PC-3 (cell line): ENCODE measurements at regions not wholly inside any gene's neighbourhood (a gene's known extent, or its start where the extent isn't known, plus 50 kb on each side); places are given as distances from the start of the nearest gene placed in this dataset.

ENCODE experiments used
- ATAC-seq: fragments of 200-7000 bp; cut with Tn5 transposase; 2 replicates; pipeline ENCODE4 v1.9.1; 2020; ENCODE audit warnings: mild to moderate bottlenecking, moderate library complexity
- BruUV-seq: library from RNA; stranded (reverse); fragments of 400-500 nt; replicated peaks from 2 replicates; lab custom pipeline; 2021; lab: Mats Ljungman, UMichigan
- CTCF ChIA-PET: fragments of 300-600 bp; sonication (Branson Sonifier 250); formaldehyde crosslinking; loops from one replicate; lab custom pipeline; 2022; ENCODE audit warnings: antibody characterized with exemption; lab: Charles Lee
- POLR2A ChIA-PET: fragments of 300-600 bp; sonication (Branson Sonifier 250); formaldehyde crosslinking; loops from one replicate; lab custom pipeline; 2022; ENCODE audit warnings: antibody characterized with exemption; ENCODE audit not compliant: unreplicated experiment; lab: Charles Lee
- DNase-seq: peaks from one replicate; pipeline ENCODE4 v3.0.0-alpha.2; 2015
- H2AFZ ChIP-seq: fragments of 300-600 bp; sonication (generic); 2 replicates; pipeline ENCODE4 v1.6.0; 2016; ENCODE audit warnings: antibody characterized with exemption, low read length
- H3F3A ChIP-seq: fragments of 300-600 bp; sonication (generic); one replicate; pipeline ENCODE4 v1.6.0; 2017; ENCODE audit warnings: antibody characterized with exemption, low read length, control low read depth, mild to moderate bottlenecking; ENCODE audit not compliant: unreplicated experiment
- H3K27ac ChIP-seq: fragments of 300-600 bp; sonication (generic); 2 replicates; pipeline ENCODE4 v1.5.1; 2016; ENCODE audit warnings: mild to moderate bottlenecking, low read length
- H3K27me3 ChIP-seq: fragments of 300-600 bp; sonication (generic); 2 replicates; pipeline ENCODE4 v1.6.1; 2016; ENCODE audit warnings: low read length, mixed read lengths
- H3K36me3 ChIP-seq: fragments of 300-600 bp; sonication (generic); 2 replicates; pipeline ENCODE4 v1.6.1; 2016; ENCODE audit warnings: low read depth, mixed run types, low read length, mixed read lengths
- H3K4me1 ChIP-seq: fragments of 300-600 bp; sonication (generic); 2 replicates; pipeline ENCODE4 v1.5.1; 2016; ENCODE audit warnings: low read length; ENCODE audit not compliant: insufficient read depth
- H3K4me2 ChIP-seq: fragments of 300-600 bp; sonication (generic); 2 replicates; pipeline ENCODE4 v1.6.0; 2016; ENCODE audit warnings: low read length
- H3K4me3 ChIP-seq: fragments of 300-600 bp; sonication (generic); 2 replicates; pipeline ENCODE4 v1.5.1; 2016; ENCODE audit warnings: mild to moderate bottlenecking, low read length, mixed read lengths
- H3K79me2 ChIP-seq: fragments of 300-600 bp; sonication (generic); 2 replicates; pipeline ENCODE4 v1.6.1; 2017; ENCODE audit warnings: low read length, mixed read lengths
- H3K9ac ChIP-seq: fragments of 300-600 bp; sonication (generic); 2 replicates; pipeline ENCODE4 v1.6.0; 2016; ENCODE audit warnings: mild to moderate bottlenecking, low read length
- H3K9me2 ChIP-seq: fragments of 300-600 bp; sonication (generic); replicated peaks from 2 replicates; pipeline ENCODE4 v1.6.1; 2016; ENCODE audit warnings: mixed run types, low read length, mixed read lengths
- H3K9me3 ChIP-seq: fragments of 300-600 bp; sonication (generic); 2 replicates; pipeline ENCODE4 v1.6.1; 2016; ENCODE audit warnings: low read length, mixed read lengths
- H4K20me1 ChIP-seq: fragments of 300-600 bp; sonication (generic); 2 replicates; pipeline ENCODE4 v1.6.1; 2016; ENCODE audit warnings: low read length, mixed read lengths
- CTCF ChIP-seq: fragments of 300-600 bp; sonication (generic); conservative IDR thresholded peaks from 2 replicates; pipeline ENCODE4 v1.5.1; 2017; ENCODE audit warnings: antibody characterized with exemption, low read depth, mild to moderate bottlenecking, low read length
- EZH2 ChIP-seq: fragments of 300-600 bp; sonication (generic); IDR thresholded peaks from one replicate; pipeline ENCODE4 v1.6.1; 2017; ENCODE audit warnings: antibody characterized with exemption, mild to moderate bottlenecking, low read length; ENCODE audit not compliant: unreplicated experiment
- EZH2phosphoT487 ChIP-seq: fragments of 300-600 bp; sonication (generic); IDR thresholded peaks from 2 replicates; pipeline ENCODE4 v1.6.1; 2018; ENCODE audit warnings: mild to moderate bottlenecking, antibody characterized with exemption, low read length, borderline replicate concordance
- intact Hi-C: fragments of 100-400 bp; cut with micrococcal nuclease; formaldehyde crosslinking; loops from 2 replicates; pipeline ENCODE4 v1.9.0; 2023

- Histone ChIP-seq H4K20me1 (no peaks in the 10 kb centered on the region), H2AFZ (no peak overlapping the region), H3F3A (peaks cover 6% of the 10 kb centered on the region), H3K9me2 (no peaks in the 10 kb centered on the region), H3K4me2 (no peak overlapping the region), H3K4me1 (peaks cover 23% of the 10 kb centered on the region), H3K36me3 (no peaks in the 10 kb centered on the region), H3K27me3 (no peaks in the 10 kb centered on the region), H3K9me3 (no peaks in the 10 kb centered on the region), H3K4me3 (no peak overlapping the region), H3K79me2 (no peaks in the 10 kb centered on the region), H3K9ac (no peak overlapping the region), H3K27ac (no peak overlapping the region)
- ATAC-seq: no peak
- no peak for DNase-seq
- intact Hi-C loops: no loop called here
- TF ChIP-seq EZH2phosphoT487 (no peak), CTCF (no peak), EZH2 (no peak)
- BruUV-seq: no TSS peak
- CTCF ChIA-PET: no interaction called here
- POLR2A ChIA-PET: no interaction called here
Measured at GRCh38 chr15:99472416-99473145, 93.2 kb upstream of the MEF2A start.

- no TSS peak for BruUV-seq
- H4K20me1 ChIP-seq: no peaks in the 10 kb centered on the region
- ChIA-PET CTCF (no interaction called here), POLR2A (no interaction called here)
- no peak overlapping the region for H2AFZ ChIP-seq
- no peaks in the 10 kb centered on the region for H3K9me3 ChIP-seq
- H3K27me3 ChIP-seq: no peaks in the 10 kb centered on the region
- intact Hi-C loops: no loop called here
- no peak for DNase-seq
- peaks cover 8% of the 10 kb centered on the region for H3F3A ChIP-seq
- no peak overlapping the region for H3K4me2 ChIP-seq
- H3K9me2 ChIP-seq: no peaks in the 10 kb centered on the region
- no peak overlapping the region for H3K4me3 ChIP-seq
- no peak for TF ChIP-seq EZH2
- no peak for TF ChIP-seq EZH2phosphoT487
- TF ChIP-seq CTCF: no peak
- no peak overlapping the region for H3K9ac ChIP-seq
- no peaks in the 10 kb centered on the region for H3K79me2 ChIP-seq
- ATAC-seq: no peak
- no peak overlapping the region for H3K27ac ChIP-seq
- H3K4me1 ChIP-seq: peaks cover 27% of the 10 kb centered on the region
- H3K36me3 ChIP-seq: no peaks in the 10 kb centered on the region
Measured at GRCh38 chr15:99473981-99474906, 91.5 kb upstream of the MEF2A start.
